NCI-H774 (cell line): ENCODE measurements at regions not wholly inside any gene's neighbourhood (a gene's known extent, or its start where the extent isn't known, plus 50 kb on each side); places are given as distances from the start of the nearest gene placed in this dataset.

Source experiments
- DNase-seq: peaks from one replicate; lab custom pipeline; 2025; lab: John Stamatoyannopoulos, UW

- no peak for DNase-seq
These were observed 395.0 kb upstream of the TBX3 start for GRCh38 chr12:115078990-115079389.

GRCh38 chr12:115078334-115078733, 394.4 kb upstream of the TBX3 start:
- DNase-seq: peak; percentile 2

- DNase-seq: no peak
These were observed 391.7 kb upstream of the TBX3 start for GRCh38 chr12:115075552-115076170.

GRCh38 chr12:115074617-115075016, 390.6 kb upstream of the TBX3 start:
- DNase-seq: no peak

GRCh38 chr12:115072712-115073111, 388.7 kb upstream of the TBX3 start:
- no peak for DNase-seq

GRCh38 chr12:115070313-115070712, 386.3 kb upstream of the TBX3 start:
- no peak for DNase-seq

- DNase-seq: no peak
These were observed 380.3 kb upstream of the TBX3 start for GRCh38 chr12:115064296-115064695.

GRCh38 chr12:115062741-115063140, 378.8 kb upstream of the TBX3 start:
- no peak for DNase-seq

- no peak for DNase-seq
These were observed 376.6 kb upstream of the TBX3 start for GRCh38 chr12:115060477-115061168.

- DNase-seq: no peak
These were observed 373.5 kb upstream of the TBX3 start for GRCh38 chr12:115057445-115057844.

- DNase-seq: no peak
These were observed 367.4 kb upstream of the TBX3 start for GRCh38 chr12:115051378-115051777.

- no peak for DNase-seq
These were observed 365.6 kb upstream of the TBX3 start for GRCh38 chr12:115049614-115050013.

GRCh38 chr12:115046805-115047204, 362.8 kb upstream of the TBX3 start:
- DNase-seq: no peak

- no peak for DNase-seq
These were observed 360.1 kb upstream of the TBX3 start for GRCh38 chr12:115044073-115044472.

GRCh38 chr12:115043079-115043478, 359.1 kb upstream of the TBX3 start:
- DNase-seq: no peak

GRCh38 chr12:115042341-115042740, 358.4 kb upstream of the TBX3 start:
- DNase-seq: no peak

GRCh38 chr12:115037830-115038229, 353.9 kb upstream of the TBX3 start:
- no peak for DNase-seq

GRCh38 chr12:115035535-115036107, 351.6 kb upstream of the TBX3 start:
- DNase-seq: no peak

- DNase-seq: no peak
These were observed 348.5 kb upstream of the TBX3 start for GRCh38 chr12:115032521-115032920.

- DNase-seq: no peak
These were observed 346.0 kb upstream of the TBX3 start for GRCh38 chr12:115030017-115030416.

GRCh38 chr12:115024531-115024930, 340.6 kb upstream of the TBX3 start:
- no peak for DNase-seq

- no peak for DNase-seq
These were observed 339.6 kb upstream of the TBX3 start for GRCh38 chr12:115023279-115024265.
